ENCODE measurements at regions not wholly inside any gene's neighbourhood (a gene's known extent, or its start where the extent isn't known, plus 50 kb on each side); places are given as distances from the start of the nearest gene placed in this dataset.

- DNase-seq (no peak), ATAC-seq (no peak)
- Histone ChIP-seq H3K4me3 (no peak overlapping the region), H3K9me3 (no peaks in the 10 kb centered on the region), H3K36me3 (no peaks in the 10 kb centered on the region), H3K27ac (no peak overlapping the region), H3K27me3 (ENCODE audit: low read depth) (no peaks in the 10 kb centered on the region), H3K4me1 (no peaks in the 10 kb centered on the region)
- no peak for TF ChIP-seq CTCF (IDR thresholded peaks at IDR 0.05)
- intact Hi-C loops (cut with DNase I): no loop called here
Measured at GRCh38 chr1:67898033-67898726, 64.9 kb upstream of the GNG12 start.

GRCh38 chr1:67897270-67897949 lies 64.1 kb upstream of the GNG12 start:
- no peak for DNase-seq
- intact Hi-C loops (cut with DNase I): no loop called here

DNA sequence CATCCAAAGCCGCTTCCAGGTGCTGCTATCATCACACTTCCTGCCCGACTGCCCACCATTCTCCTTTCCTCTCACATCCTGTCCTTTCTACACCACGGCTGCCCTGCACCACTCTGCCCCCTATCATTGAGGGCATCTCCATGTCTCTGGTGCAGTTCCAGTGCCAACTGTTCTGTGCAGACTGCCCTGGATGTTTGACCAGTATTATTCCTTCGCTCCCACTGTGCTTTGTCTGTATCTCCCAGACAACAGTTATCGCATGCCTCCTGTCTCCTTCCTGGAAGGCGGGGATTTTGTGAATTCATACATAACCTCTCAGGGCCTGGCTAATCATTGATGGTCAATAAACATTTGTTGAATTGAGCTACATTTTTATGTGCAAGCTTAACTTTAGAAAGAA lies 63.6 kb upstream of the GNG12 start:
- no peaks in the 10 kb centered on the region for H3K27me3 ChIP-seq (ENCODE audit: low read depth)
- H3K27ac ChIP-seq: no peak overlapping the region
- no peak for TF ChIP-seq CTCF (IDR thresholded peaks at IDR 0.05)
- ATAC-seq (peak in 1 of 2 donors; percentile 38), DNase-seq (no peak)
- no peak overlapping the region for H3K4me3 ChIP-seq
- no peaks in the 10 kb centered on the region for H3K4me1 ChIP-seq
- intact Hi-C loops (cut with DNase I): no loop called here
- no peaks in the 10 kb centered on the region for H3K9me3 ChIP-seq
- no peaks in the 10 kb centered on the region for H3K36me3 ChIP-seq

More at GRCh38 chr1:67897270-67897949, 64.1 kb upstream of the GNG12 start:
- Histone ChIP-seq H3K27me3 (ENCODE audit: low read depth) (no peaks in the 10 kb centered on the region), H3K36me3 (no peaks in the 10 kb centered on the region), H3K4me3 (no peak overlapping the region), H3K9me3 (no peaks in the 10 kb centered on the region), H3K27ac (no peak overlapping the region), H3K4me1 (no peaks in the 10 kb centered on the region)
- TF ChIP-seq CTCF (IDR thresholded peaks at IDR 0.05): no peak
- no peak for ATAC-seq

GRCh38 chr1:67894981-67895735 lies 61.9 kb upstream of the GNG12 start:
- H3K4me1 ChIP-seq: no peaks in the 10 kb centered on the region
- TF ChIP-seq CTCF (IDR thresholded peaks at IDR 0.05): no peak
- no peak for DNase-seq
- H3K4me3 ChIP-seq: no peak overlapping the region
- H3K9me3 ChIP-seq: no peaks in the 10 kb centered on the region
- H3K27me3 ChIP-seq (ENCODE audit: low read depth): no peaks in the 10 kb centered on the region
- H3K36me3 ChIP-seq: no peaks in the 10 kb centered on the region
- ATAC-seq: no peak
- intact Hi-C loops (cut with DNase I): no loop called here
- H3K27ac ChIP-seq: no peak overlapping the region

GRCh38 chr1:67893126-67893495 lies 59.8 kb upstream of the GNG12 start:
- H3K4me3 ChIP-seq: no peak overlapping the region
- no peaks in the 10 kb centered on the region for H3K4me1 ChIP-seq
- no peaks in the 10 kb centered on the region for H3K36me3 ChIP-seq
- H3K9me3 ChIP-seq: no peaks in the 10 kb centered on the region
- no peaks in the 10 kb centered on the region for H3K27me3 ChIP-seq (ENCODE audit: low read depth)
- ATAC-seq: no peak
- no peak overlapping the region for H3K27ac ChIP-seq
- intact Hi-C loops (cut with DNase I): no loop called here
- TF ChIP-seq CTCF (IDR thresholded peaks at IDR 0.05): no peak
- no peak for DNase-seq
